Endothelial cell of umbilical vein (primary cell): ENCODE measurements at regions not wholly inside any gene's neighbourhood (a gene's known extent, or its start where the extent isn't known, plus 50 kb on each side); places are given as distances from the start of the nearest gene placed in this dataset.
A peak's percentile ranks its signal among the peaks of the same experiment; 100 is the strongest.
"Not testable (repeated sequence)": the region's sequence is repeated elsewhere in the genome, so short reads cannot be mapped to it uniquely, and the experiment has no call there.

Source experiments
- BruUV-seq: library from RNA; stranded (reverse); fragments of 400-500 nt; replicated peaks from 2 replicates; lab custom pipeline; 2021; lab: Mats Ljungman, UMichigan
- CTCF ChIA-PET: fragments of 300-600, 350-600 bp; sonication (Branson Sonifier 250); formaldehyde crosslinking; loops from one replicate; lab custom pipeline; 2021; ENCODE audit warnings: antibody characterized with exemption, inconsistent platforms; lab: Charles Lee
- POLR2A ChIA-PET: fragments of 300-600, 350-600 bp; sonication (Branson Sonifier 250); formaldehyde crosslinking; loops from one replicate; lab custom pipeline; 2021; ENCODE audit warnings: antibody characterized with exemption, inconsistent platforms; lab: Charles Lee
- DNase-seq: peaks from one replicate; pipeline ENCODE4 v3.0.0-alpha.2; 2011; ENCODE audit warnings: low read depth, low spot score
- FAIRE-seq: peaks from 2 replicates; lab custom pipeline; 2011; peaks lifted over from hg19 to GRCh38; lab: Jason Lieb, UNC
- H2AFZ ChIP-seq: 2 replicates; pipeline ENCODE4 v1.6.0; 2012; ENCODE audit warnings: low read depth, low read length, control low read depth, inconsistent platforms
- H3K27ac ChIP-seq: 2 replicates; pipeline ENCODE4 v1.5.1; 2011; ENCODE audit warnings: low read depth, mild to moderate bottlenecking, control low read depth, low read length, moderate library complexity; ENCODE audit not compliant: insufficient read depth
- H3K27me3 ChIP-seq, 2 experiments: 2 replicates each; pipeline versions ENCODE4 v1.6.0 to v1.6.1; 2011; ENCODE audit warnings: low read length in 2 of 2, mixed read lengths in 1 of 2; ENCODE audit not compliant: control insufficient read depth in 2 of 2, insufficient read depth in 2 of 2
- H3K36me3 ChIP-seq, 2 experiments: 2 replicates in 1 of 2; 3 replicates in 1 of 2; pipeline ENCODE4 v1.5.1; 2011; ENCODE audit warnings: low read length in 2 of 2, mild to moderate bottlenecking in 1 of 2, moderate library complexity in 1 of 2; ENCODE audit not compliant: control insufficient read depth in 2 of 2, insufficient read depth in 2 of 2; ENCODE audit errors: extremely low read depth in 1 of 2
- H3K4me1 ChIP-seq: 3 replicates; pipeline ENCODE4 v1.5.1; 2011; ENCODE audit warnings: mild to moderate bottlenecking, low read length; ENCODE audit not compliant: control insufficient read depth, insufficient read depth; ENCODE audit errors: extremely low read depth
- H3K4me2 ChIP-seq: 2 replicates; pipeline ENCODE4 v1.6.1; 2011; ENCODE audit warnings: low read length, control low read depth, mixed read lengths; ENCODE audit not compliant: insufficient read depth
- H3K4me3 ChIP-seq, 3 experiments: fragments of 200-600 bp in 1 of 3; sonication (generic), shearing (Covaris generic) in 1 of 3; replicated peaks in 1 of 3; 2 replicates each; pipeline ENCODE4 v1.5.1; 2011 to 2016; ENCODE audit warnings: control low read depth in 3 of 3, low read length in 3 of 3, mild to moderate bottlenecking in 2 of 3, inconsistent platforms in 1 of 3, low read depth in 1 of 3, moderate library complexity in 1 of 3; ENCODE audit not compliant: insufficient read depth in 1 of 3
- H3K79me2 ChIP-seq: 2 replicates; pipeline ENCODE4 v1.6.0; 2012; ENCODE audit warnings: low read length, inconsistent platforms; ENCODE audit not compliant: control insufficient read depth, insufficient read depth
- H3K9ac ChIP-seq: replicated peaks from 2 replicates; pipeline ENCODE3; 2011; ENCODE audit warnings: low read length, control low read depth; ENCODE audit not compliant: insufficient read depth; ENCODE audit errors: extremely low read depth
- H3K9me1 ChIP-seq: replicated peaks from 3 replicates; pipeline ENCODE4 v1.6.0; 2011; ENCODE audit warnings: mild to moderate bottlenecking, low read length; ENCODE audit not compliant: control insufficient read depth, insufficient read depth; ENCODE audit errors: extremely low read depth
- H3K9me3 ChIP-seq: replicated peaks from 2 replicates; pipeline ENCODE4 v1.5.1; 2012; ENCODE audit warnings: low read length, inconsistent platforms; ENCODE audit not compliant: control insufficient read depth, insufficient read depth
- H4K20me1 ChIP-seq: replicated peaks from 2 replicates; pipeline ENCODE3; 2011; ENCODE audit warnings: mild to moderate bottlenecking, low read length; ENCODE audit not compliant: control insufficient read depth, insufficient read depth; ENCODE audit errors: extremely low read depth
- EZH2 ChIP-seq: IDR thresholded peaks from 2 replicates; pipeline ENCODE4 v1.6.1; 2012; ENCODE audit warnings: borderline replicate concordance, low read depth, mild to moderate bottlenecking, moderate library complexity, low read length, inconsistent platforms; ENCODE audit not compliant: severe bottlenecking
- FOS ChIP-seq: IDR thresholded peaks from 2 replicates; pipeline ENCODE4 v1.6.1; 2011; ENCODE audit warnings: mild to moderate bottlenecking, low read length, moderate library complexity, borderline replicate concordance; ENCODE audit not compliant: insufficient read depth
- GATA2 ChIP-seq: IDR thresholded peaks from 2 replicates; pipeline ENCODE4 v1.7.0; 2011; ENCODE audit warnings: low read depth, mild to moderate bottlenecking, moderate library complexity, mixed read lengths, low read length; ENCODE audit not compliant: insufficient read length, insufficient read depth
- JUN ChIP-seq: IDR thresholded peaks from 2 replicates; pipeline ENCODE4 v1.6.1; 2011; ENCODE audit warnings: borderline replicate concordance, low read depth; ENCODE audit not compliant: insufficient read length, insufficient read depth
- MYC ChIP-seq: IDR thresholded peaks from one replicate; pipeline ENCODE4 v1.6.1; 2011; ENCODE audit warnings: mild to moderate bottlenecking, low read depth, low read length
- POLR2A ChIP-seq: IDR thresholded peaks from 2 replicates; pipeline ENCODE4 v1.6.1; 2012; ENCODE audit warnings: low read depth, mild to moderate bottlenecking, control low read depth, low read length
- POLR2AphosphoS5 ChIP-seq: IDR thresholded peaks from 2 replicates; pipeline ENCODE4 v1.6.1; 2012; ENCODE audit warnings: low read depth, mild to moderate bottlenecking, control low read depth, low read length, moderate library complexity; ENCODE audit not compliant: insufficient read depth
- dilution Hi-C: fragments of 300-500 bp; cut with MboI; formaldehyde crosslinking; loops from one replicate; pipeline ENCODE4 v1.15.0; 2019; ENCODE audit warnings: low sequenced_read_pairs; ENCODE audit not compliant: extremely low pct_ligation_motif_present
- intact Hi-C: fragments of 100-400 bp; cut with micrococcal nuclease; formaldehyde crosslinking; loops from one replicate; pipeline ENCODE4 v1.10.0; 2022
- TF ChIP-seq, protein P1 (sequence below), 2 donors: IDR thresholded peaks; 1 replicate in 1 of 2; 2 replicates in 1 of 2; pipeline ENCODE4 v1.5.1; 2011; ENCODE audit warnings: low read length in 2 of 2, mild to moderate bottlenecking in 2 of 2, moderate library complexity in 2 of 2, control low read depth in 1 of 2, inconsistent platforms in 1 of 2, low read depth in 1 of 2; ENCODE audit not compliant: insufficient read depth in 1 of 2; ENCODE audit errors: extremely low read depth in 1 of 2
- TF ChIP-seq, protein P2 (sequence below): IDR thresholded peaks from 2 replicates; pipeline ENCODE4 v1.6.1; 2011; ENCODE audit not compliant: insufficient read depth, insufficient read length

DNA sequence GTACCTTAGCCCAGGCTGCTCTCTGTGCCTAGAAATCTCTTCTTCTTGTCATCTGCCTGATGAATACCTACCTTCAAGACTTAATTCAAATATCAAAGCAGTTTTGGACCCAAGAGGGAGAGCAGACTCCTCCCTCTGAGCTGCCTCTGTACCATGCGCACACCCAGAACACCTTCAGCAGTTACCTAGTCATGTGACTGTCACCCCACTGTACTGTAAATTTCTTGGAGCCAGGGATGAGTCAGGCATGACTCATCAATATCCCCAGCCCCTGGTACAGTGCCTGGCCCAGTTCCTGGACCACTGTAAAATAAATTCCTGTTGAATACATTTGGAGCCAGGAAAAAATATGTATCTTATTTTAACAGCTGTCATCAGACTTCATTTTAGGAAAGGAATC, 111.7 kb downstream of the KBTBD2 start:
- H4K20me1 ChIP-seq, H3K9ac ChIP-seq, H3K27me3 ChIP-seq, intact Hi-C loops, BruUV-seq, H2AFZ ChIP-seq, H3K9me1 ChIP-seq, H3K4me2 ChIP-seq, H3K36me3 ChIP-seq, DNase-seq, H3K4me1 ChIP-seq, dilution Hi-C loops, H3K4me3 ChIP-seq, H3K79me2 ChIP-seq, POLR2A ChIA-PET, H3K9me3 ChIP-seq, H3K27ac ChIP-seq: not testable (repeated sequence)
- peak; percentile 77 for FAIRE-seq
- peak; percentile 8 for TF ChIP-seq FOS
- CTCF ChIA-PET = interaction anchor here (1.3 kb wide), 1 partner anchor 328 kb away, joined by 4 read pairs; no protein-coding TSS in a partner anchor

- intact Hi-C loops = no loop called here
- dilution Hi-C loops = no loop called here
- H3K36me3 ChIP-seq = no peaks in the 10 kb centered on the region
- H4K20me1 ChIP-seq = no peaks in the 10 kb centered on the region
- H3K4me3 ChIP-seq = no peak overlapping the region
- no peak overlapping the region for H2AFZ ChIP-seq
- no peak overlapping the region for H3K9ac ChIP-seq
- POLR2A ChIA-PET = no interaction called here
- H3K27me3 ChIP-seq = no peaks in the 10 kb centered on the region
- no peak for TF ChIP-seq GATA2
- TF ChIP-seq FOS = no peak
- no peak for TF ChIP-seq POLR2A
- TF ChIP-seq POLR2AphosphoS5 = no peak
- TF ChIP-seq MYC = no peak
- TF ChIP-seq, protein P1, sequence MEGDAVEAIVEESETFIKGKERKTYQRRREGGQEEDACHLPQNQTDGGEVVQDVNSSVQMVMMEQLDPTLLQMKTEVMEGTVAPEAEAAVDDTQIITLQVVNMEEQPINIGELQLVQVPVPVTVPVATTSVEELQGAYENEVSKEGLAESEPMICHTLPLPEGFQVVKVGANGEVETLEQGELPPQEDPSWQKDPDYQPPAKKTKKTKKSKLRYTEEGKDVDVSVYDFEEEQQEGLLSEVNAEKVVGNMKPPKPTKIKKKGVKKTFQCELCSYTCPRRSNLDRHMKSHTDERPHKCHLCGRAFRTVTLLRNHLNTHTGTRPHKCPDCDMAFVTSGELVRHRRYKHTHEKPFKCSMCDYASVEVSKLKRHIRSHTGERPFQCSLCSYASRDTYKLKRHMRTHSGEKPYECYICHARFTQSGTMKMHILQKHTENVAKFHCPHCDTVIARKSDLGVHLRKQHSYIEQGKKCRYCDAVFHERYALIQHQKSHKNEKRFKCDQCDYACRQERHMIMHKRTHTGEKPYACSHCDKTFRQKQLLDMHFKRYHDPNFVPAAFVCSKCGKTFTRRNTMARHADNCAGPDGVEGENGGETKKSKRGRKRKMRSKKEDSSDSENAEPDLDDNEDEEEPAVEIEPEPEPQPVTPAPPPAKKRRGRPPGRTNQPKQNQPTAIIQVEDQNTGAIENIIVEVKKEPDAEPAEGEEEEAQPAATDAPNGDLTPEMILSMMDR (IDR thresholded peaks at IDR 0.05; ENCODE audit: extremely low read depth in 1 of 2, insufficient read depth in 1 of 2, low read depth in 1 of 2, low read length in 2 of 2) = no peak
- no peak for TF ChIP-seq EZH2
- TF ChIP-seq, protein P2, sequence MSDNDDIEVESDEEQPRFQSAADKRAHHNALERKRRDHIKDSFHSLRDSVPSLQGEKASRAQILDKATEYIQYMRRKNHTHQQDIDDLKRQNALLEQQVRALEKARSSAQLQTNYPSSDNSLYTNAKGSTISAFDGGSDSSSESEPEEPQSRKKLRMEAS = no peak
- TF ChIP-seq JUN = no peak
- peaks cover 10% of the 10 kb centered on the region for H3K4me1 ChIP-seq
- H3K9me3 ChIP-seq = no peaks in the 10 kb centered on the region
- no peak overlapping the region for H3K27ac ChIP-seq
- H3K9me1 ChIP-seq = no peaks in the 10 kb centered on the region
- BruUV-seq = no TSS peak
- no peaks in the 10 kb centered on the region for H3K79me2 ChIP-seq
- H3K4me2 ChIP-seq = no peak overlapping the region
- DNase-seq (no peak), FAIRE-seq (no peak)
- CTCF ChIA-PET = interaction anchor here (1.3 kb wide), 1 partner anchor 329 kb away, joined by 4 read pairs; no protein-coding TSS in a partner anchor
Observed at GRCh38 chr7:32779167-32779566, 112.4 kb downstream of the KBTBD2 start.

- intact Hi-C loops, dilution Hi-C loops, H3K27ac ChIP-seq: not testable (repeated sequence)
Observed at GRCh38 chr7:32777041-32777666, 114.4 kb downstream of the KBTBD2 start.

More at GRCh38 chr7:32777041-32777666, 114.4 kb downstream of the KBTBD2 start:
- H3K27me3 ChIP-seq, H4K20me1 ChIP-seq, H3K36me3 ChIP-seq, H3K4me1 ChIP-seq, FAIRE-seq, H3K4me3 ChIP-seq, H3K4me2 ChIP-seq, H3K9me3 ChIP-seq, CTCF ChIA-PET, H3K79me2 ChIP-seq, BruUV-seq, H3K9me1 ChIP-seq, POLR2A ChIA-PET, H2AFZ ChIP-seq, H3K9ac ChIP-seq, DNase-seq: not testable (repeated sequence)
